KMS-11 (cell line): ENCODE measurements at regions not wholly inside any gene's neighbourhood (a gene's known extent, or its start where the extent isn't known, plus 50 kb on each side); places are given as distances from the start of the nearest gene placed in this dataset.

Experiments
- H2AFZ ChIP-seq: fragments of 200-600 bp; sonication (generic); 2 replicates; pipeline ENCODE4 v1.6.1; 2016; ENCODE audit warnings: antibody characterized with exemption, mixed run types, low read depth
- H3K27ac ChIP-seq: fragments of 200-600 bp; sonication (generic); 2 replicates; pipeline ENCODE4 v1.6.1; 2016; ENCODE audit warnings: mild to moderate bottlenecking, mixed run types
- H3K27me3 ChIP-seq: fragments of 200-600 bp; sonication (generic); 2 replicates; pipeline ENCODE4 v1.6.1; 2017; ENCODE audit warnings: mild to moderate bottlenecking, low read depth, mixed run types, moderate library complexity; ENCODE audit not compliant: insufficient read depth
- H3K36me3 ChIP-seq: fragments of 200-600 bp; sonication (generic); 2 replicates; pipeline ENCODE4 v1.6.1; 2017; ENCODE audit warnings: mild to moderate bottlenecking, mixed run types; ENCODE audit not compliant: insufficient read depth
- H3K4me1 ChIP-seq: fragments of 200-600 bp; sonication (generic); 2 replicates; pipeline ENCODE4 v1.6.1; 2016; ENCODE audit warnings: mild to moderate bottlenecking, low read depth, mixed run types; ENCODE audit not compliant: poor library complexity, severe bottlenecking
- H3K4me2 ChIP-seq: fragments of 200-600 bp; sonication (generic); 2 replicates; pipeline ENCODE4 v1.7.0; 2016; ENCODE audit warnings: mild to moderate bottlenecking, mixed run types
- H3K4me3 ChIP-seq: fragments of 200-600 bp; sonication (generic); IDR thresholded peaks from 2 replicates; pipeline ENCODE4 v1.6.1; 2017; ENCODE audit warnings: low read depth, low read length, mixed read lengths; ENCODE audit not compliant: insufficient read depth
- H3K79me2 ChIP-seq: fragments of 200-600 bp; sonication (generic); 2 replicates; pipeline ENCODE4 v1.6.1; 2016; ENCODE audit warnings: low read depth, mixed run types; ENCODE audit not compliant: insufficient read depth
- H3K9ac ChIP-seq: fragments of 200-600 bp; sonication (generic); 2 replicates; pipeline ENCODE4 v1.6.1; 2016; ENCODE audit warnings: mild to moderate bottlenecking, mixed run types
- H4K20me1 ChIP-seq: fragments of 200-600 bp; sonication (generic); 2 replicates; pipeline ENCODE4 v1.6.1; 2016; ENCODE audit warnings: mild to moderate bottlenecking, mixed run types; ENCODE audit not compliant: insufficient read depth
- TF ChIP-seq, protein P1 (sequence below): fragments of 200-600 bp; sonication (generic); conservative IDR thresholded peaks from 2 replicates; pipeline ENCODE4 v1.6.1; 2017; ENCODE audit warnings: low read depth, mild to moderate bottlenecking, antibody characterized with exemption, low read length, moderate library complexity, mixed read lengths

DNA sequence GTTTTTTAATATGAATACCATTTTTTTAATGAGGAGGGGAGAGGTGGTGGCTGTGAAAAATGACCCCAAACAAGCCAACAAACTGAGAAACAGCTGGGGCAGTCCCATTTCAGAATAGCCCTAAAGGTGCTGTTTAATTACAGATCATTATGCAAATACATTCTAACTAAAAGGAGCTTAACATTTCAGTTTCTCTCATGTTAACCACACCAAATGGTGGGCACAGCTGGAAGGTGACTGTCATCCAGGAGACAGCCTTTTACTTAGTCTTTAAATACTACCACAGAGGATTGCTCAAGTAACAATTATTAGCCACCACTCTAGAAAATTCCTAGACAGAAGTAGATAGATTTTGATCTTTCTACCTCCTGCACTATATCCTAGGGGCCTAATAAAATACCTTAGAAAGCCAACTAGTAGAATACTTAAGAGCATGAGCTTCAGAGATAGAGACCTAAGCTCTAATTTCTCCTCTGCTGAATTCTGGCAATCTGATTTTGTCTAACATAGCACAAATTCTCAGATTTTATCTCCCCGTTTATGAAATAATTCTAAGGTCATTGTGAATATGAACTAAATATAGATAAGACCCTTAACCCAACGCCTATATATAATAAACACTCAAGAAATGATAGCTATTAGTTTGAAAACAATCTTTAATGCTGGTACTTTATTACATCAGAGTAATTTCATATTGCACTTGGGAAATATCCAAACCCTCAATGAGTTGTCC lies 615.1 kb upstream of the NRSN1 start:
- H3K36me3 ChIP-seq: no peaks in the 10 kb centered on the region
- H3K27ac ChIP-seq: no peak overlapping the region
- TF ChIP-seq, protein P1, sequence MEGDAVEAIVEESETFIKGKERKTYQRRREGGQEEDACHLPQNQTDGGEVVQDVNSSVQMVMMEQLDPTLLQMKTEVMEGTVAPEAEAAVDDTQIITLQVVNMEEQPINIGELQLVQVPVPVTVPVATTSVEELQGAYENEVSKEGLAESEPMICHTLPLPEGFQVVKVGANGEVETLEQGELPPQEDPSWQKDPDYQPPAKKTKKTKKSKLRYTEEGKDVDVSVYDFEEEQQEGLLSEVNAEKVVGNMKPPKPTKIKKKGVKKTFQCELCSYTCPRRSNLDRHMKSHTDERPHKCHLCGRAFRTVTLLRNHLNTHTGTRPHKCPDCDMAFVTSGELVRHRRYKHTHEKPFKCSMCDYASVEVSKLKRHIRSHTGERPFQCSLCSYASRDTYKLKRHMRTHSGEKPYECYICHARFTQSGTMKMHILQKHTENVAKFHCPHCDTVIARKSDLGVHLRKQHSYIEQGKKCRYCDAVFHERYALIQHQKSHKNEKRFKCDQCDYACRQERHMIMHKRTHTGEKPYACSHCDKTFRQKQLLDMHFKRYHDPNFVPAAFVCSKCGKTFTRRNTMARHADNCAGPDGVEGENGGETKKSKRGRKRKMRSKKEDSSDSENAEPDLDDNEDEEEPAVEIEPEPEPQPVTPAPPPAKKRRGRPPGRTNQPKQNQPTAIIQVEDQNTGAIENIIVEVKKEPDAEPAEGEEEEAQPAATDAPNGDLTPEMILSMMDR: no peak
- no peaks in the 10 kb centered on the region for H3K27me3 ChIP-seq
- no peak overlapping the region for H3K4me3 ChIP-seq
- H4K20me1 ChIP-seq: no peaks in the 10 kb centered on the region
- H3K9ac ChIP-seq: no peak overlapping the region
- no peak overlapping the region for H2AFZ ChIP-seq
- no peak overlapping the region for H3K4me2 ChIP-seq
- H3K4me1 ChIP-seq: no peaks in the 10 kb centered on the region
- H3K79me2 ChIP-seq: no peaks in the 10 kb centered on the region

DNA sequence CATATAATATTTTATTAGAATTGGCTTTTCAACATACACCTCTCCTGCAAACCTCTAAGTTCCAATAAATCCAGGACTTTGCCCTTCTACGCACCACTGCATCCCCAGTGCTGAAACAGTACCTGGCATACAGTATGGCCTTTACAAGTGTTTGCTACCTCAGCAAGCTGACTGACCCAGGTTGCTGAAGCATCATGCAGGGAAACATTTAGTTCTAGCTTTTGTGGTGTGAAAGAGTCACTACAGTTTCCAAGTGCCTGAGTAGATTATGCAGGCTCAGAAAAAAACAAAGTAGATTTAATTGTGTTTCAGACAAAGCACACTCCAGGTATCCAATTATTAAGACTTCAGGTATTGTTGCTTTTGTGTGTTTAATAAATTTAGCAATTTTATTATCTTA lies 614.2 kb upstream of the NRSN1 start:
- no peak overlapping the region for H3K27ac ChIP-seq

DNA sequence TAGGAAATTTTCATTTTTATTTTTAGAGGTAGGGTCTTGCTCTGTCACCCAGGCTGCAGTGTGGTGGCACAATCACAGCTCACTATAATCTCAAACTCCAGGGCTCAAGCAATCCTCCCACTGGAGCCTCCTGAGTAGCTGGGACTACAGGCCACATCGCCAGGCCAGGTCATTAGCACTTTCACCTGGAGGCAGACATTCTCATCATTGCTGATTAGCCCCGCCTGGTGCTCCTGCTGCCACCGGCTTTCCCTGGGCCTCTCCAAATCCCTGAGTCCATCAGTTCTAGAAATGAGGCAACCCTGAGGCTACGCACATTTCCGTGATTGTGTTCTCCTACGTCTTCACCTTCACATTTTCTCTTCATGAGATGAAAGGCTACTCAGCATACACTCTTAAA lies 607.7 kb upstream of the NRSN1 start:
- no peaks in the 10 kb centered on the region for H4K20me1 ChIP-seq
- H3K79me2 ChIP-seq: no peaks in the 10 kb centered on the region
- no peak overlapping the region for H3K4me3 ChIP-seq
- H3K36me3 ChIP-seq: no peaks in the 10 kb centered on the region
- H3K27me3 ChIP-seq: no peaks in the 10 kb centered on the region
- H3K9ac ChIP-seq: no peak overlapping the region
- no peaks in the 10 kb centered on the region for H3K4me1 ChIP-seq
- H2AFZ ChIP-seq: no peak overlapping the region
- H3K27ac ChIP-seq: no peak overlapping the region
- H3K4me2 ChIP-seq: no peak overlapping the region
- TF ChIP-seq, protein P1: no peak

More for the DNA sequence above, 614.2 kb upstream of the NRSN1 start:
- H3K79me2 ChIP-seq: no peaks in the 10 kb centered on the region
- no peak overlapping the region for H3K9ac ChIP-seq
- H4K20me1 ChIP-seq: no peaks in the 10 kb centered on the region
- no peaks in the 10 kb centered on the region for H3K27me3 ChIP-seq
- TF ChIP-seq, protein P1: no peak
- no peaks in the 10 kb centered on the region for H3K4me1 ChIP-seq
- no peak overlapping the region for H2AFZ ChIP-seq
- no peak overlapping the region for H3K4me2 ChIP-seq
- H3K4me3 ChIP-seq: no peak overlapping the region
- no peaks in the 10 kb centered on the region for H3K36me3 ChIP-seq

DNA sequence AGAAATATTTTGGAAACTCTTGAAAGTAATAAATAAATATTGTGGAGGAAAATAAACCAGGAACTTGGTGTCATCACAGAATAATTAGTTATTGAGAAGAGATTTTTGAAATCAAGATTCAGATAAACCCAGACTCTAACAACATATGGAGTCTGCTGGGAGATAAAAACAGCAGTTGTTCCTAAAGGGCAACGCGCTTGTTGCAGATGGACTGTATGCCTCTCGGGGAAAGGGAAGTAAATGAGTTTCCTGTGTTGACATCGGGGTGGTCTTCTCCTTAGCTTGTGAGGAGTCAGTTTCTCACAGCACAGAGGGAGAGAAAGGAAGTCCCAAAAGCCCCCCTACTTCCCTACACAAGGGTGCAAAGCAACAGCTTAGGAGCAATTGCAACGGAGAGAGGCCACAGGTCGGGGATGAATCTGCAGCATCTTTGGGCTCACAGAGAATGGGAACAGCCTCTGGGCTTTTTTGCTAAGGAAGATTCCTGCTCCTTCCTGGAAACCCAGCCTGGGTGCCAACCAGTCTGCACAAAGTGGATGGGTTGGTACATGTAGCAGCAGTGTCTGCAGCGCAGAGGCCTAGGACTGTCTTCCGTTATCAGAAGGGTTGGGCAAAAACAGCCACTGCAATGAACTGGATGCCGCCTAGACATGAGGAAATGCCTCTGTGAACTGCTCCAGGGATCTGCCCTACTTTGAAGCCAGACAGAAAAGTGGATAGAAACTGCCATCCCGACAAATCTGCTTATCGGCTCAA lies 603.0 kb upstream of the NRSN1 start:
- Histone ChIP-seq H3K4me3 (no peak overlapping the region), H3K79me2 (no peaks in the 10 kb centered on the region), H4K20me1 (no peaks in the 10 kb centered on the region), H3K36me3 (no peaks in the 10 kb centered on the region), H3K4me2 (no peak overlapping the region), H2AFZ (no peak overlapping the region), H3K4me1 (no peaks in the 10 kb centered on the region), H3K27me3 (no peaks in the 10 kb centered on the region), H3K9ac (no peak overlapping the region), H3K27ac (no peak overlapping the region)
- TF ChIP-seq, protein P1: no peak
